GF-D8 (cell line): ENCODE measurements at regions not wholly inside any gene's neighbourhood (a gene's known extent, or its start where the extent isn't known, plus 50 kb on each side); places are given as distances from the start of the nearest gene placed in this dataset.
A peak's percentile ranks its signal among the peaks of the same experiment; 100 is the strongest.
"Not testable (repeated sequence)": the region's sequence is repeated elsewhere in the genome, so short reads cannot be mapped to it uniquely, and the experiment has no call there.

ENCODE experiments used
- DNase-seq: peaks from one replicate; lab custom pipeline; 2025; lab: John Stamatoyannopoulos, UW

GRCh38 chr2:126222278-126222677 lies 433.7 kb upstream of the GYPC start:
- DNase-seq, result no peak

GRCh38 chr2:126224776-126225175 lies 431.2 kb upstream of the GYPC start:
- DNase-seq, result no peak

- DNase-seq, result no peak
Measured at GRCh38 chr2:126227250-126227649, 428.7 kb upstream of the GYPC start.

GRCh38 chr2:126228531-126228930 lies 427.4 kb upstream of the GYPC start:
- no peak for DNase-seq

GRCh38 chr2:126238251-126238650 lies 417.7 kb upstream of the GYPC start:
- no peak for DNase-seq

- DNase-seq, result no peak
Measured at GRCh38 chr2:126239320-126239955, 416.5 kb upstream of the GYPC start.

- no peak for DNase-seq
Measured at GRCh38 chr2:126241001-126241400, 415.0 kb upstream of the GYPC start.

- DNase-seq, result no peak
Measured at GRCh38 chr2:126241411-126241810, 414.5 kb upstream of the GYPC start.

- peak; percentile 30 for DNase-seq
Measured at GRCh38 chr2:126244937-126245336, 411.0 kb upstream of the GYPC start.

- no peak for DNase-seq
Measured at GRCh38 chr2:126253669-126254068, 402.3 kb upstream of the GYPC start.

- DNase-seq, result no peak
Measured at GRCh38 chr2:126264625-126265024, 391.3 kb upstream of the GYPC start.

GRCh38 chr2:126269911-126270310 lies 386.0 kb upstream of the GYPC start:
- no peak for DNase-seq

GRCh38 chr2:126270587-126270986 lies 385.4 kb upstream of the GYPC start:
- DNase-seq, result no peak

GRCh38 chr2:126272401-126272800 lies 383.6 kb upstream of the GYPC start:
- DNase-seq, result no peak

- peak; percentile 88 for DNase-seq
Measured at GRCh38 chr2:126275098-126275497, 380.9 kb upstream of the GYPC start.

GRCh38 chr2:126276268-126276667 lies 379.7 kb upstream of the GYPC start:
- DNase-seq, result not testable (repeated sequence)

- no peak for DNase-seq
Measured at GRCh38 chr2:126288362-126288761, 367.6 kb upstream of the GYPC start.

GRCh38 chr2:126293962-126294361 lies 362.0 kb upstream of the GYPC start:
- DNase-seq, result not testable (repeated sequence)

- no peak for DNase-seq
Measured at GRCh38 chr2:126299469-126299976, 356.4 kb upstream of the GYPC start.

- DNase-seq, result no peak
Measured at GRCh38 chr2:126300348-126300747, 355.6 kb upstream of the GYPC start.

GRCh38 chr2:126302043-126302442 lies 353.9 kb upstream of the GYPC start:
- no peak for DNase-seq

GRCh38 chr2:126303113-126303512 lies 352.8 kb upstream of the GYPC start:
- no peak for DNase-seq

GRCh38 chr2:126304154-126304553 lies 351.8 kb upstream of the GYPC start:
- no peak for DNase-seq

GRCh38 chr2:126306539-126306938 lies 349.4 kb upstream of the GYPC start:
- no peak for DNase-seq
